ENCODE measurements at regions not wholly inside any gene's neighbourhood (a gene's known extent, or its start where the extent isn't known, plus 50 kb on each side); places are given as distances from the start of the nearest gene placed in this dataset.

- TF ChIP-seq, protein P1, sequence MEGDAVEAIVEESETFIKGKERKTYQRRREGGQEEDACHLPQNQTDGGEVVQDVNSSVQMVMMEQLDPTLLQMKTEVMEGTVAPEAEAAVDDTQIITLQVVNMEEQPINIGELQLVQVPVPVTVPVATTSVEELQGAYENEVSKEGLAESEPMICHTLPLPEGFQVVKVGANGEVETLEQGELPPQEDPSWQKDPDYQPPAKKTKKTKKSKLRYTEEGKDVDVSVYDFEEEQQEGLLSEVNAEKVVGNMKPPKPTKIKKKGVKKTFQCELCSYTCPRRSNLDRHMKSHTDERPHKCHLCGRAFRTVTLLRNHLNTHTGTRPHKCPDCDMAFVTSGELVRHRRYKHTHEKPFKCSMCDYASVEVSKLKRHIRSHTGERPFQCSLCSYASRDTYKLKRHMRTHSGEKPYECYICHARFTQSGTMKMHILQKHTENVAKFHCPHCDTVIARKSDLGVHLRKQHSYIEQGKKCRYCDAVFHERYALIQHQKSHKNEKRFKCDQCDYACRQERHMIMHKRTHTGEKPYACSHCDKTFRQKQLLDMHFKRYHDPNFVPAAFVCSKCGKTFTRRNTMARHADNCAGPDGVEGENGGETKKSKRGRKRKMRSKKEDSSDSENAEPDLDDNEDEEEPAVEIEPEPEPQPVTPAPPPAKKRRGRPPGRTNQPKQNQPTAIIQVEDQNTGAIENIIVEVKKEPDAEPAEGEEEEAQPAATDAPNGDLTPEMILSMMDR (conservative IDR thresholded peaks at IDR 0.05; ENCODE audit: low read depth, low read length) = no peak
- no peak for TF ChIP-seq EZH2 (IDR thresholded peaks at IDR 0.05; ENCODE audit: low read length, unreplicated experiment)
- no peak for TF ChIP-seq EZH2phosphoT487 (IDR thresholded peaks at IDR 0.05; ENCODE audit: borderline replicate concordance, low read length)
Measured at GRCh38 chr5:32933692-32934091, 222.6 kb downstream of the NPR3 start.

Data from PC-3 (cell line).